Activated CD4-positive, alpha-beta T cell treated with anti-CD3 and anti-CD28 coated beads, Interleukin-2, amount 50 U/mL, for 16 hours (primary cell): ENCODE measurements at regions not wholly inside any gene's neighbourhood (a gene's known extent, or its start where the extent isn't known, plus 50 kb on each side); places are given as distances from the start of the nearest gene placed in this dataset.

Experiments
- DNase-seq: peaks from one replicate; pipeline ENCODE4 v3.0.0-alpha.2; 2020

DNA sequence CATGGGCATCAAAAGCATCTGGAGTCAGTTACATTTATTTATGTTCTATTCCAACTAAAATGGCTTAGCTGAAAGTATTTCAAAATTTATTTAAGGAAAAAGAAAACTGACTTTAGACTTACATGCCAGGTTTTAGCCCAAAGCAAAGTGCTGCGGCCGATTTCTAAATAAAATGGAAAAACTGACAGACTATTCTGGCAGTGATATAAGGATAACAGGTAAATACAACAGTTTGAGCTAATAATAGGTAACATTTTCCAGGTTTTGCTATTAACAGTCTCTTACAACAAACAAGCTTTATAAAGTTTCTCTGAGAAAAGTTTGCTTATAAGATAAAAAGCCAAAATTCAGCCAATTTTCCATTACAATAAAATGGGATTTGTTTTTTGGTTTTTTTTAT lies 937.2 kb upstream of the FLRT2 start:
- DNase-seq: no peak

DNA sequence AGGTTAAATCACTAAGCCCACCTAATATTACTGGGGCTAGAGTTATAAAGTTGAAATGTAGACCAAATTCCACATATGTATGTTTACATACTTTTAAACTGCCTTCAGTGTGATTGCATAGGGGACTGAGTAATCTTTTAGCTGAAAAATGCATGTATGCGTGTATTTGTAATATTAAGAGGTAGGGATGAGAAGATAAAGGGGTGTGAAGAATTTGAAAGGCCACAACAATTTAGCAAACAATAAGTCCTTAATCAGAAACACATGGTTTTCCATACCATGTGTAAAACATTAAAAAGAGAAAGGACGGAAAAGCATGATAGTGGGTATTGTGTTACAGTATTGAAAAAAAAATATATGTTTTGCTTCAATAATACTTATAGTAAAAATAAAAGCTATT lies 919.9 kb upstream of the FLRT2 start:
- DNase-seq: no peak

DNA sequence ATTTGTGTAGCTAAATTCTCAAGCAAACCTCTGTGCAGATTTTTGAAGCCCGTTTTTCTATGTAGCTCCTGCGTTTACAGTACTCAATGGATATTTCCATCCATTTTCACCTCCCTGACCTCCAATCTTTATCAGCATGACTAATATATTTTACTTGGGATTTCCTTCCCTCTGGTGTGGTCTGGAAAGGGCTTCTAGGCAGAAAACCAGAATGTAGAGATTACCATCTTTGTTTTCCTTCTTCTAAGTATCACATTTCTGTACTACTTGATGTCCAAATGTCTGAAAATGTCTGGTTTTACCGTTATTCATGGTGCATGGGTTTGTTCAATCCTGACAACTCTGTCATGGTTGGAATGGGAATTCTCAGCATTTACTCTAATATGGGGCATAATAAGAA lies 907.6 kb upstream of the FLRT2 start:
- no peak for DNase-seq

DNA sequence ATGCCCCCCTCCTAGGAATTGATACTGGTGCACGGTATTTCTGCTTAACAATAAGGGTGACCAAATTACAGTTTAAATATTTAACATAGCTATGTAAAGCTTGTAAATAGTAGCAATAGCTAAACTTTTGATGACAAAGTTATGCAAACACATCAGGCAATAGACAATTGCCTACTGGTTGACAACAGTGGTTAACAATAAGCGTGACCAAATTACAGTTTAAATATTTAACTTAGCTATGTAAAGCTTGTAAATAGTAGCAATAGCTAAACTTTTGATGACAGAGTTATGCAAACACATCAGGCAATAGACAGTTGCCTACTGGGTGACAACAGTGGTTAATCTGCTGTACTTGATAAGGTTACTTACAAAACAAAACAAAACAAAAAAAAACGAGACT lies 886.5 kb upstream of the FLRT2 start:
- no peak for DNase-seq

DNA sequence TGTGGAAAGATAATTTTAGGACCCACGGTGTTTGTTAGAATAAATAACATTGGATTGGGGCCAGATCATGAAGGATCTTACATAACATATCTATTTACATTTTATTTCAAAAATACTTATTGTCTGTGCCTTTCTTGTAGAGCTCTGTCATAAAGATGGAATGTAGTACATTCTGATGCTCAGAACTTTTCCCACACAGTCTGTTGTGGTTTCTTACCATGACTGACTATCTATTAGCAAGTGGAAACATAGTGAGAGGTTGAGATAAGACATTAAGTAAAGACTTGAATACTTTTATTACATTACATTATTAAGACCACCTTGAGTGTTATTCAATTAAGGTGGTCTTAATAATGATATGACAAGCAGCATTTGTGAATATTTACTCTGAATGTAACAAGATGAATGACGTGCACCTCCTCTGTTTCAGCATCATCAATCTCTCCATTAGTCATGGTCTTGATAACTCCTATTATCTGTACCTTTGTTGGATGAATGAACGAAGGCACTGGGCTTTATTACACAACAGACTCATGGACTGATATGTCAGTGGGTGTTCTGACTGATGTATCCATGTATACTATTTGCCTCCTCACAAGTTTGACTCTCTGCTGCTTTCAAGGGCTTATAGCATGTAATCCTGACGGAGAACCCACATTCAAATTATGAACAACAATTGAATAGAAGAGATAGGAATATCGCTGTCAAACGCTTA lies 883.0 kb upstream of the FLRT2 start:
- no peak for DNase-seq

DNA sequence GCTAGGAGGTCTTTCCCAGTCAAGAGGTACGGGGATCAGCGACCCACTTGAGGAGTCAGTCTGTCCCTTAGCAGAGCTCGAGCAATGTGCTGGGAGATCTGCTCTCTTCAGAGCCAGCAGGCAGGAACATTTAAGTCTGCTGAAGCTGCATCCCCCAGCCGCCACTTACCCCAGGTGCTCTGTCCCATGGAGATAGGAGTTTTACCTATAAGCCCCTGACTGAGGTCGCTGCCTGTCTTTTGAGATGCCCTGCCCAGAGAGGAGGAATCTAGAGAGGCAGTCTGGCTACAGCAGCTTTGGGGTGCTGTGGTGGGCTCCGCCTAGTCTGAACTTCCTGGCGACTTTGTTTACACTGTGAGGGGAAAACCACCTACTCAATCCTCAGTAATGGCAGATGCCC lies 874.9 kb upstream of the FLRT2 start:
- DNase-seq: no peak

DNA sequence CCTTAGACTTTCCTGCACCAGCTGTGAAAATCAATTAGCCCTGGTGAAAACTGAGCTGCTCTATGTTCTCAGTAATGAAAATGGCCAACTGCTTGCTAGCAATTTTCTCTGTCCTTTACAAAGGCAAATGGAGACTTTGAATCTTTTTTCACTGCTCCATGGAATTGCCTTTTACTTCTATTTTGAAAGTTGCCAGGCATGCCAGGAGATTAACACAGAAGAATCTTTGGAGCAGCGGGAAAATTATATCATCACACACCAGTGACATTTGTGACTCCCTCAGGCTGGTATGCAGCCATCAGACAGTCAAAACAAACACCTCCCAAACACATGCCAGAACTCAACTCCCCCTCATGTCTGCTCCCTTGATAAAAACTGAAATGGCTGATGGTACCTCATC lies 872.0 kb upstream of the FLRT2 start:
- no peak for DNase-seq

DNA sequence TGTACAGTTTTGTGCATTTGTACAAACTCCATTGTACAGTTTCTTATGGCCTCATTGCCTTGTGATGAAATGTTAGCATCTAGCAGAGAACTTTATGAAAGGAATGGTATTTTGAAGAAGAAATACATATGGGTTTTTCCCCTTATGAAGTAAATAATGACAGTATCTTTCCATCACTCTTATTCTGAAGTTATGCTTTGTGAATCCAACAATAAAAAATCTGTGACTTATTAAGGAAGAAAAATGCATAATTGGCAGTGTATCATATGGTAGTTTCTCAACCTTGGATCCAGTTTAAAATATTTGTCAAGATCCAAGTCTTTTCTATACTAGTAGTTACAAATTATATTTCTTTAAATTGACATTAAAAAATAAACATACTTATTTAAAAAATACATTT lies 859.1 kb upstream of the FLRT2 start:
- no peak for DNase-seq

DNA sequence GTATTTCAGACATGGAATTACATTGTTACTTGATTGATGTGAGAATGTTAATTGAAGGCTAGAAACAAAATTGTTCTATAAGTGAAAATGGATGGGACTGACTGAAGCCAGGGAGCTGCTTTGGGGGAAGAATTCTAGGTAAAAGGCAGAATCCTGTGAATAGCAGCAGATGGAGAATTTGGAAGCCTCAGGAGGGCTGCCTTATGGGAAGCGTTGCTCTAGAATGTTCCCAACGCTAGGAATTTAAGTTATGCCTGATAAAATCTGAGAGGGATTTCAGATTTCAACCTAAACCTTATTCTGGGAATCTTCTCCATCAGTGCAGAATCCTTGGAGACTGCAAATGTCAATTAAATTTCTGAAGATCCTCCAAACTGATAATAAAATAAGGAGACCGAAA lies 858.2 kb upstream of the FLRT2 start:
- DNase-seq: no peak

DNA sequence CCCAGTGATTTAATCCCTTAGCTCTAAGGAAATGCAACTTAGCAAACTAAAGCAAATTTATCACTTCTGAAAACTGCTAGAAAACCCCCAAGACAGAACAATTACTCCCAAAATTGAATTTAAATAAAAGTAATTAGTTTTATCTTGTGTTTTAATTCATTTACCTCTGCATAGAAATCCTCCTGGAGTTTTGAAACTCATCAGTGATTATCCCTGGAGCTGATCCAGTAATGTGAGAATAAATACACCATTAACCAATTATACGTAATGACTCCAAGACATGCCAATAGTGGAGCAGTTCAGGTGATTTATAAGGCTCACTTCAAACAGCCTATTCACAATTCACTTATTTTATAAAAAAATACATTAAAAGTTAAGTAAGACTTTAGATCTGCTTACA lies 855.3 kb upstream of the FLRT2 start:
- no peak for DNase-seq

DNA sequence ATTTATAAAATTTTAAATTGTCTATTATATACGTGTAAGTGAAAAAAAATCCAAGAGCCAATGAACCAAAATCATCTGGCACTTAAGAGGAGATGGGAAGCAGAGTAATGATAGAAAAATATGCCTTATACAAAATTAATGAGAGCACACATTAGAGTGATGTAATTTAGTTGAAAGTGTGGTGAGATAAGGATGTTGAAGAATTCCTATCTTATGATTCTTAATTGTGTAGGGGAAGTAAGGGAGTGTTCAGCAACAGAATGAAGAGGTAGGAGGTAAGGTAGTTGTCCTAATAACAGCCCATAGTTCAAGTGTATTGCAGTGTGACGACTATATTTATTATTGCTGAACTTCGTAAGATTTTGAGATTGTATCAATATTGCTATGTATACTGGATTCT lies 843.4 kb upstream of the FLRT2 start:
- no peak for DNase-seq

DNA sequence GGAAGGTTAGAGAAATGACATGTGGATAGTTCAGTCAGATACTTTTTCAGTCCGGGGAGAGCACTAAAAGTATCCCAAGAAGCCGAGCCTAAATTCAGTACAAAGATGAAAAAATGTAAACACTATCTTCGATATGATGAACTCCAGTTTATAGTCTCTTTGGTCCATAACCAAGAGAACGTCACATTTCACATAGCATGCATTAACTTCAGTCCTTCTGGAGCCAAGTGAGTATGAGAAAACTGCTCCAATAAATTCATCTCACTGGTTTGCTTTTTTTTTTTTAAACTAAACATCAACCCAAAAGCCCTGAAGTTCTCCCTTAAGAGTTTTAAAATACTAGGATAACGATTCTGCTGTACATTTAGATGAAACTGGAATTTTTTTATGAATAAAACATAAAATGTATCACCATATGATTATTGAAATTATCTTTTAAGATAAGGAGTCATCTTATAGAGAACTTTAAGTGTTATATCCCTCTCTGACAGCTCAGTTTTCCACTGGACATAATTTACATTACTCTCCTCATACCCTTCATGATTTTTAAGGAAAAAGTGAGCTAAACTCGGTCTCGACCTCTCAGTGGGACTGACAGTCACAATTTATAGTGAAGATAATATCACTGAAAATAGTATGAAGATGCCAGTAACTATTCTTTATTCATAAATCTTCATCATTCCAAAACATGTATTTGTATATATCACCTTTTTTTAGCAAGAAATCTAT lies 841.5 kb upstream of the FLRT2 start:
- DNase-seq: no peak

DNA sequence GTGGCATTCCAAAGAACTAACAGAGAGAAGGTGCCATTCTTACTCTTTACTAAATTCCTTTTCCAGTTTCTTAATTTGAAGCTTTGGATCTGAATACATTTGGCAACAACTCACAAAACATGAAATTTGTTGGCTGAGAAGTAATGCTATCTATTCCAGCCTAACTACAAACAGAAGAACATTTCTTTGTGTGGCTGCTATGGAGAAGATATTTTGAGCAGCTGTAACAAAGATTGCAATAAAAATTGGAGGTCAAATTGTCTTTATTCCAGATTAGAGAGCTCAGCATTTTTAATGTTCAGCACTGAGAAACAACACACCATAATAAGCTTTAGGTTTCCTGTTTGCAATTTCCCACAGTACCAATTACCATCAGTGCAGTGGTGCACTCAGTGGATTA lies 835.8 kb upstream of the FLRT2 start:
- no peak for DNase-seq

DNA sequence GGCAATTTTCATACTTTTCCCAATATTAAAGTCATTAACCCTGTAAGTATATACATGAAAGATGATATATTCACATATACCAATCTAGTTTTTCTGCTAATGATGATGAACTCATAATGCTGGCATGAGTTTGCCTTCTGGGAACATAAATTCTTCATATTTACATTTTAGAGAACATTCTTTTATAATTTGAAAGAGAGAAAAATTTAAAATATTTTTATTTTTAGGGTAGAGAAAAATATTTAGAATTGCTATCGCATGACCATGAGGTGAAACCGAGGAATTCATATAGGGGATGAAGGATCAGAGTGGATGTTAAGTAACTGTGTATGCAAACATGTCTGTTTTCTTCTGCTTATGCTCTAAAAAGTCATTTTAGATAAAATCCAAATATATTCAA lies 825.3 kb upstream of the FLRT2 start:
- DNase-seq: no peak

DNA sequence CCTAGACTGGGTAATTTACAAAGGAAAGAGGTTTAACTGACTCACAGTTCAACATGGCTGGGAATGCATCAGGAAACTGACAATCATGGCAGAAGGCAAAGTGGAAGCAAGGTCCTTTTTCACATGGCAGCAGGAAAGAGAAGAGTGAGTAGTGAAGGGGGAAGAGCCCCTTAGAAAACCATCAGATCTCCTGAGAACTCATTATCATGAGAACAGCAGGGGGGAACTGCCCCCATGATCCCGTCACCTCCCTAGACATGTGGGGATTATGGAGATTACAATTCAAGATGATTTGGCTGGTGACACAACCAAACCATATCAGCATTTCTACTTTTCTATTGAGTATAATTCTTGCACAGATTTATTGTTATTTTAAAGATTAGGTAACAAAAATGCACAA lies 822.1 kb upstream of the FLRT2 start:
- no peak for DNase-seq

DNA sequence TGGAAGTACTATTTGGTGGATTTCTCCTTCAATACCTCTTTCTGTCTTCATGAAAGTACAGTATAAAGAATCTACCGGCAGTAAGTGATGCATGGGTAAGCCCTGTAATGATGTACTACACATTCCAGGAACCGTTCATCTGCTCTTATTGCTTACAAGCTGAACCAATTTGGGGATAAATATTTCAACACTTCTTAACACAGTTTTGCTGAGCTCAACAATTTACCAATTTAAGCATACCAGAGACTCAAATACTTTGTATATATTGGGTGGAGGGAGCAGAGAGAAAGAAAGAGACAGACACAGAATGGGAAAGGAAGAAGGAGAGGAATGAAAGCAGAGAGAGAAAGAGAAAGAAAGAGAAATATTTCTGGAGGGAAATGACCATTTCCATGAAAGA lies 821.1 kb upstream of the FLRT2 start:
- no peak for DNase-seq

DNA sequence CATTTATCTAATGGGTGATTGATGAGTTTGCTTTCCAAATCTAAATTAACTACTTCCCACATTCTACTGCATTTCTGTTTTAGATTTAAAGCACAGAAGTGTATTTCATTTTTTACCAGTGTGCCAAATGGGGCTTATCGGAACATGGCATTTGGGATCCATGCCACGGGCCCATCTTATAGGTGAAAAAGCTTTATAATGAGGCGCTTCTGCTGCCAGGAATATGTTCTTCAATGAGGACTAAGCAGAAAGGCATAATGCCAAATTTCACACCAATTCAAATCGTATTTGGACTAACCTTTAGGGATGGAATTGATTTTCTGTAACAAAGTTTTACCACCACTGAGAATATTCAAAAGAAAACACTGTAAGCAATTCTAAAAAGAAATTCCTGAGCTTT lies 803.5 kb upstream of the FLRT2 start:
- no peak for DNase-seq

DNA sequence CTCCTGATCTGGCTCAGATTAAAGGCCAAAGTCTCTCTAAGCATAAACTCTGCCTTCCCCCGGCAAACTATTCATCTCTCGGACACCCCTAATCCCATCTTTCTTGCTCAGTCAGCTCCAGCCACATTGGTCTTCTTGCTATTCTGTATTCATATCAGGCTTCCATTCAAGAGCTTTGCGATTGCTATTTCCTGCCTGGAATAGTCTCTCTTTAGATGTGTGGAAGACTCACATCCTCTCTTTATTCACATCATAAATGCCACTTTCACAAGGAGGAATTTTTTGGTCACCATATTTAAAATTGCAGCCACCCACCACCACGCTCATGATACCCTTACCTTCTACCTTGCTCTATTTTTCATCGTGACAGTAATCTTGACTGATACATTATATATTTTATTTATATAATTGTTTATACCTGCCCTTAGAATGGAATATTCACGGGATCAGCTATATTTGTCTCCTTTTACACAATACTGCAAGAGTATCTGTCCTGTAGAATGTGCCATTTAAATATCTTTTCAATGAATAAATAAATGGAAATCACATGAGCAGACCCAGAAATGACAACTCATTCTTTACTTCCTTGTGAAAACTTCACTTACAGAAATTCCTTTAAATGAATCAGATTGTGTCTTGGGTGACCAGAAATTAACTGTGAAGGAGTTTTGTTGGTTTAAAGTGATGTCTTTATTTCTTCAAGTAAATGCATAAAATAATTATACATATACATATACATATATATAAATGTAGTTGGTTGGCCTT lies 780.6 kb upstream of the FLRT2 start:
- no peak for DNase-seq

DNA sequence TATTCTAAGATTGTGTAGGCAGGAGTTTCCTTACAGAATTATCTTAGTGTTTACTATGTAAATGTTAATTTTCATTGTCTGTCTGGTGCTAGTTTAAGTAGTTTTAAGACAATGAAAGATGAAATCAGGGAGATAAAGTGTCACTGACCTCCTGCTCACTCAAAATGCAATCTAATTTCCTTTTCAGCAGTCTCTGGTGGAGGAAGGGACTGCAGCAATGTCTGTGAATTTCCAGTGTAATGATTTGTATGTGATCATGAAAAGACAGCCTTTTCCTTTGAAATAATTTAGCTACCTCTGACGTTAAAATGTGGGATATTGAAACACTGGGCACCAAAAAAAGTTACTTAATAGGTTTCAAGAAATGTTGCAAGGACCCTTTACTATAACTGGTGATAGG lies 779.7 kb upstream of the FLRT2 start:
- no peak for DNase-seq

DNA sequence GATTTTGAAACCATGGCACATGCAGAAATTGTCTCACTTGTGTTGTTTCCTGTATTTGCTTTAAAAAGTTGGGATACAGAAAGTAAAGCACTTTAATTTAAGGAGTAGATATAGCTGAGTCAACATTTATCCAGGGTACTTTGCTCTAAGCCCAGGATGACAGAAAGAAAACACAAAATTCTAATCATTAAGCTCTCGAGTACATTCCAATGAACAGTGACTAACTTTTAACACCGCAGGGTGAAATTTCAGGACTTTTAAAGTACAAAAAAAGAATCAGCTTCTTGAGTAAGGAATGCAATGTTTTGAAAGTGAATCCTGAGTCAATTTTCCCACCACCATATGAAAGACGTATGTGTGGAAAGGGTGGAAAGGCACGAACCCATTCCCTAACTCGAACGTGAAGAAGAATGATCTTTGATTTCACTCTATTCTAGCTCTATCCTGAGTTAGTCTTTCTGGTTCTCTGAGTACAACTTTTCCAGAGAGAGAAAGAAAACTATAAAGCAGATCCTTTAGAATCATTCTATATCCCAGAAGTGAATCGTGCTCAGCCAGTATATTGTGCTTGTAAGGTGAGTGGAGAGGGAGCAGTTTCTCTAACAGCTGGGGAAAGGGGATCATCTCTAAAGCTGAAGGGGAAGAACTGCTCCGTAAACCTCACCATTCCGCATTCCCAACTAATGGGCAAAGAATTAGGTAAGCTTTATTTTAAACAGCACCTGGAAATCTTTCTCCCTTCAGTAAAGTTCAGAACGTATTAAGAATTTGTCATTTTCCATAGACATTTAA lies 779.0 kb upstream of the FLRT2 start:
- DNase-seq: no peak

DNA sequence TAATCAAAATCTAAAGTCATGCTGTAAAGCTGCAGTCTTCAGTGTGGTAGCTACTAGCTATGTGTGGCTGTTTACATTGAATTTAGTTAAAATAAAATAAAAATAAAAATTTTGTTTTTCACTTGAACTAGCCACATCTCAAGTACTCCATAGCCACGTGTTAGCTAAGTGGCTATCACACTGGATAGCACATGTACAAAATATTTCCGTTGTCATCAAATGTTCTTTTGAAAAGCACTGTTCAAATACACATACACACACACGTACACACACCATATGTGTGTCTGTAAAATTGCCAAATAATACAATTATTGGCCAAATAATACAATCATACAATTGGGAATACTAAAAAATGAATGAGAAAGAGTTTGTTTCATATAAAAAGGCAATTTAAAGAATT lies 778.2 kb upstream of the FLRT2 start:
- no peak for DNase-seq

DNA sequence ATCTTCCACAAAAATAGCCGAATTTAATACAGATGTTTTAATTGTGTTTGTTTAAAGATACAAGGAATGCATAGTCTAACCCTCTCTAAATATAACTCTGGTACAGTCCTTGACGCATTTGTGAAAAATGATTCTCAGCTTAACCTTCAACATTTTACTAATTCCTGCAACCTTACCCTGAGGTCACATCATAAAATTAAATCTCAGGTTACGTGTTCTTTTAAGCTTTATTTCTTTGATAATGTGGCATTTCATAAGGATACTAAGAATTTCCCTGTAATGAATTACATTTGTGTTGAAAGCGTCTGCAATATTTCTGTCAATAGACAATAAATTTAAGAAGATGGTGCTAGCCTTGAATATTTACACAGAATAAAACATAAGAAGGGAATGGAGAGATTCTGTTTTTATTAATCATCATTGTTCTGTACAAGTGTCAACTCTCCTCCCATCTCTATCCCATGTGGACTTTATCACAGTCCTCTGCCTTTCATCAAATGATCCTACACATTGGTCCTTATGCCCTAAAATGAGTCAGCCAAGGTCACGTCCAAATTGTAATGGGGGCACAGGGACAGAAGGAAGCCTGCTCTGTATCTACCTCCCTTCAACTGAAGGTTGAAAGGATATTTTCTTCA lies 769.3 kb upstream of the FLRT2 start:
- no peak for DNase-seq

DNA sequence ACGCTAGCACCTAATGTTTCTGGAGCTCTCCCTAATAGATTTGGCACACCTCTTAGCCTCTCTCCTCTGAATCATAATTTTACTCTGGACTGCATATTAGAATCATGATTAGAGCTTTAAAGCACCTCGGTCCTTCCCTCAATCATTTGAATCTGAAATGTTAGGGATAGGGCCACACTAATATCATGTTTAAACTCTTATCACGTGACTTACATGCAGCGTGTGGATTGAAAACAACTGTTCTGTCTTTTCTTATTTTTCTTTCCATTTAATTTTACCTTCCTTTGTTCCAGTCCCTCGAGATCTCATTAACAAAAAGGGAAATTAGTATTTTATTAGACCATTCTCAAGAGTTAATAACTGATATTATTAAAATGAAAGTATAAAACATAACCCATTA lies 762.5 kb upstream of the FLRT2 start:
- DNase-seq: no peak
